Karpas-422 (cell line): ENCODE measurements at regions not wholly inside any gene's neighbourhood (a gene's known extent, or its start where the extent isn't known, plus 50 kb on each side); places are given as distances from the start of the nearest gene placed in this dataset.

Experiments used
- DNase-seq: peaks from one replicate; pipeline ENCODE4 v3.0.0-alpha.2; 2015
- H2AFZ ChIP-seq: fragments of 200-600 bp; sonication (generic); 2 replicates; pipeline ENCODE4 v1.6.1; 2014; ENCODE audit warnings: antibody characterized with exemption, low read length, mixed read lengths
- H3K27ac ChIP-seq: fragments of 200-600 bp; sonication (generic); 2 replicates; pipeline ENCODE4 v1.5.1; 2014; ENCODE audit warnings: mild to moderate bottlenecking, low read length, moderate library complexity
- H3K27me3 ChIP-seq: fragments of 200-600 bp; sonication (generic); 2 replicates; pipeline ENCODE4 v1.6.1; 2014; ENCODE audit warnings: low read length, mixed read lengths
- H3K36me3 ChIP-seq: fragments of 200-600 bp; sonication (generic); 2 replicates; pipeline ENCODE4 v1.6.1; 2014; ENCODE audit warnings: low read length, mixed read lengths; ENCODE audit not compliant: insufficient read depth
- H3K4me1 ChIP-seq: fragments of 200-600 bp; sonication (generic); 2 replicates; pipeline ENCODE4 v1.6.1; 2014; ENCODE audit warnings: mild to moderate bottlenecking, low read length, mixed read lengths
- H3K4me2 ChIP-seq: fragments of 200-600 bp; sonication (generic); 2 replicates; pipeline ENCODE4 v1.6.1; 2014; ENCODE audit warnings: low read length, low read depth, mild to moderate bottlenecking; ENCODE audit not compliant: poor library complexity, severe bottlenecking
- H3K4me3 ChIP-seq: fragments of 200-600 bp; sonication (generic); 2 replicates; pipeline ENCODE4 v1.5.1; 2014; ENCODE audit warnings: mild to moderate bottlenecking, antibody characterized with exemption, low read length, mixed read lengths
- H3K79me2 ChIP-seq: fragments of 200-600 bp; sonication (generic); 2 replicates; pipeline ENCODE4 v1.6.1; 2014; ENCODE audit warnings: mild to moderate bottlenecking, low read length, mixed read lengths
- H3K9ac ChIP-seq: fragments of 200-600 bp; sonication (generic); 2 replicates; pipeline ENCODE4 v1.6.0; 2014; ENCODE audit warnings: low read length
- H3K9me2 ChIP-seq: fragments of 200-600 bp; sonication (generic), shearing (Covaris generic); replicated peaks from 2 replicates; pipeline ENCODE4 v1.6.0; 2014; ENCODE audit warnings: mild to moderate bottlenecking, low read length, moderate library complexity; ENCODE audit not compliant: insufficient read depth
- H3K9me3 ChIP-seq: fragments of 300-700, 200-600 bp; sonication (generic); 2 replicates; pipeline ENCODE4 v1.6.1; 2014; ENCODE audit warnings: low read length, mixed read lengths
- H4K20me1 ChIP-seq: fragments of 200-600 bp; sonication (generic); 2 replicates; pipeline ENCODE4 v1.6.1; 2014; ENCODE audit warnings: mild to moderate bottlenecking, antibody characterized with exemption, low read length, low read depth; ENCODE audit not compliant: insufficient read depth

DNA sequence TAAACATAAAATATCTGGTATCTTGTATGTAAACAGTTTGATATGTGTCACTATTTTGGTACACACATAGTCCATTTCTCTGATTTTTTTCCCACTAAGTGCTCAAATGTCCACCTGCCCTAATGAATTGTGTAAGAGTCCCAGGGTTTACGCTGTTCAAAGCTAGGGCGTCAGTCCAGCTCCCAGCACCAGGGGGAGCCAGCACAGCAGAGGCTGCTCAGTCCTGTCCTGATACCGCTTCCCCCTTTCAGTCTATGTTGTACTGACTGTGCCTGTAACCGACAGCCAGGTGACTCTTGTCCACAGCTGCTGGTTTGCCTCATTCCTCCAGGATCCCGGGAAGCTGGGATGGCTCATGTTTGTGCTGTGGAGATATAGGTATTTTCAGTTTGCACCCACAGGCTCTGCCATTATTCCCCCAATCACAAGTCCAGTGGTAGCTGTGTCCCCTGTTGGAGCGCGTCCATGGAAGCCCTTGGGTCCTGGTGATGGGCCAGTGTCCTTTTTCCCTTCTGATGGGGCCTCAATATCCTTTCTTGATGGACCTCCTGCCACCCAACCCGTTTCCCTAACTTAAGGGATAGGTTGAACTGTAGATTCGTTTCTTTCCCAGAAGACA is 242.0 kb downstream of the NEDD1 start:
- no peaks in the 10 kb centered on the region for H3K4me1 ChIP-seq
- H3K27ac ChIP-seq = no peak overlapping the region
- no peaks in the 10 kb centered on the region for H3K27me3 ChIP-seq
- DNase-seq = peak; percentile 91
- H3K4me3 ChIP-seq = no peak overlapping the region
- no peaks in the 10 kb centered on the region for H3K36me3 ChIP-seq
- no peak overlapping the region for H3K4me2 ChIP-seq
- no peak overlapping the region for H3K9ac ChIP-seq
- H3K9me3 ChIP-seq = no peaks in the 10 kb centered on the region
- H2AFZ ChIP-seq = no peak overlapping the region
- H3K79me2 ChIP-seq = no peaks in the 10 kb centered on the region
- H3K9me2 ChIP-seq = no peaks in the 10 kb centered on the region
- no peaks in the 10 kb centered on the region for H4K20me1 ChIP-seq

DNA sequence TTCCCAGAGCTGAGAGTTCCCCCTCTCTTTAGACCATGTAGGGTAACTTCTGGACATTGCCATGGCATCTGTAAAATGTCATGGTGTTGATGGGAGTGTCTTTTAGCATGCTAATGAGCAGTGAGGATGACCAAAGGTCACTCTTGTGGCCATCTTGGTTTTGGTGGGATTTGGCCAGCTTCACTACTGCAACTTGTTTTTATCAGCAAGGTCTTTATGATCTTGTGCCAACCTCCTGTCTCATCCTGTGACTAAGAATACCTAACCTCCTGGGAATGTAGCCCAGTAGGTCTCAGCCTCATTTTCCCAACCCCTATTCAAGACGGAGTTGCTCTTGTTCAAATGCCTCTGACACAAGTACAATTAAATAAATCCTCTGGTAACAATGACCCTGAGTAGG is 244.4 kb downstream of the NEDD1 start:
- Histone ChIP-seq H2AFZ (no peak overlapping the region), H3K27me3 (no peaks in the 10 kb centered on the region), H3K4me2 (no peak overlapping the region), H3K79me2 (no peaks in the 10 kb centered on the region), H3K36me3 (no peaks in the 10 kb centered on the region), H4K20me1 (no peaks in the 10 kb centered on the region), H3K9ac (no peak overlapping the region), H3K27ac (no peak overlapping the region), H3K4me1 (no peaks in the 10 kb centered on the region), H3K9me3 (no peaks in the 10 kb centered on the region), H3K9me2 (no peaks in the 10 kb centered on the region), H3K4me3 (no peak overlapping the region)
- no peak for DNase-seq

DNA sequence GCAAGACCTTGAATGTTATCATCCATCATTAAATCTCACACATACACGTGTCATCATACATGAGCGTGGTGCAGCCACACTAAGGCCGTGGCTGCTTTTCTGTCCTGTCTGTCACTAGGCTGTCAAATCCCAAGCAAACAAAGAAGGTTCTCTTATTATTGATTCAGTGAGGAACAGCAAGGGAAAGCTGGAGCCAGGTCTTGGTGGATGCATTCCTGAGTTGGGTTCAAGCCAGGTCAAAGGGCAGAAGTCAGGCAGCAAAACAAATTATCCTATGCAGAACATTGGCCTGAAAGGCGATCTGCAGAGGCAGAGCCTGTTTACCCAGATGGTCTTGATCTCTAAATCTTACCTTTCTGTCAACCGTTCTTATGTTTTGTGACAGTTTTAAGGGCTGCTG is 252.3 kb downstream of the NEDD1 start:
- no peaks in the 10 kb centered on the region for H3K79me2 ChIP-seq
- no peak overlapping the region for H3K9ac ChIP-seq
- no peak for DNase-seq
- no peaks in the 10 kb centered on the region for H3K4me1 ChIP-seq
- no peak overlapping the region for H3K27ac ChIP-seq
- no peak overlapping the region for H3K4me3 ChIP-seq
- H3K27me3 ChIP-seq = no peaks in the 10 kb centered on the region
- H3K9me2 ChIP-seq = no peaks in the 10 kb centered on the region
- H2AFZ ChIP-seq = no peak overlapping the region
- no peaks in the 10 kb centered on the region for H3K9me3 ChIP-seq
- no peaks in the 10 kb centered on the region for H3K36me3 ChIP-seq
- H3K4me2 ChIP-seq = no peak overlapping the region
- H4K20me1 ChIP-seq = no peaks in the 10 kb centered on the region

GRCh38 chr12:97160277-97160676 is 253.2 kb downstream of the NEDD1 start:
- Histone ChIP-seq H3K4me3 (no peak overlapping the region), H3K27me3 (no peaks in the 10 kb centered on the region), H3K4me1 (no peaks in the 10 kb centered on the region), H3K4me2 (no peak overlapping the region), H4K20me1 (no peaks in the 10 kb centered on the region), H3K36me3 (no peaks in the 10 kb centered on the region), H3K79me2 (no peaks in the 10 kb centered on the region), H2AFZ (no peak overlapping the region), H3K27ac (no peak overlapping the region), H3K9me3 (no peaks in the 10 kb centered on the region), H3K9me2 (no peaks in the 10 kb centered on the region), H3K9ac (no peak overlapping the region)
- DNase-seq = no peak

GRCh38 chr12:97162173-97162572 is 255.1 kb downstream of the NEDD1 start:
- DNase-seq = no peak
- Histone ChIP-seq H4K20me1 (no peaks in the 10 kb centered on the region), H3K79me2 (no peaks in the 10 kb centered on the region), H3K9me2 (no peaks in the 10 kb centered on the region), H2AFZ (no peak overlapping the region), H3K9me3 (no peaks in the 10 kb centered on the region), H3K4me3 (no peak overlapping the region), H3K27ac (no peak overlapping the region), H3K4me2 (no peak overlapping the region), H3K27me3 (no peaks in the 10 kb centered on the region), H3K9ac (no peak overlapping the region), H3K4me1 (no peaks in the 10 kb centered on the region), H3K36me3 (no peaks in the 10 kb centered on the region)

GRCh38 chr12:97164936-97165335 is 257.9 kb downstream of the NEDD1 start:
- DNase-seq = no peak

DNA sequence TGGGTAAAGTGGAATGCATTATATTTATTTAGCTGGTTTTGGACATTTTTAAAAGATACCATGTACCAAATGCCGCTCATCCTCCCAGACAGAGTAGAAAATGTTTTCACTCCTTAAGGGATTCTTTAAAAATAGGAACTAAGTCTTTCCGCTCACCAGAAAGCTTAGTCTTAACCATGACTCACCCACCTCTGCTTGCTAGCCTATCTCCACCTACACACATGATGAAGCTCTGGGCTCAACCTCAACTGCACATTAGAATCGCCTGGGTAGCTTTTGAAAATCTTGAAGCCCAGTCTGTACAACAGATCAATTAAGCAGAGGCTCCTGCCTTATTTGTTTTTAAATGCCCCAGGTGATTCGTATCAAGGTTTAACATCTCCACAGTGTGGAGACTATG is 260.5 kb downstream of the NEDD1 start:
- DNase-seq = no peak
- H3K4me2 ChIP-seq = no peak overlapping the region
- H3K9me3 ChIP-seq = no peaks in the 10 kb centered on the region
- no peaks in the 10 kb centered on the region for H3K9me2 ChIP-seq
- no peak overlapping the region for H3K27ac ChIP-seq
- H2AFZ ChIP-seq = no peak overlapping the region
- no peak overlapping the region for H3K9ac ChIP-seq
- no peaks in the 10 kb centered on the region for H3K4me1 ChIP-seq
- no peaks in the 10 kb centered on the region for H3K36me3 ChIP-seq
- H4K20me1 ChIP-seq = no peaks in the 10 kb centered on the region
- no peaks in the 10 kb centered on the region; the same call in 1 of the 2 replicates for H3K27me3 ChIP-seq
- H3K79me2 ChIP-seq = no peaks in the 10 kb centered on the region
- H3K4me3 ChIP-seq = no peak overlapping the region

More at GRCh38 chr12:97164936-97165335, 257.9 kb downstream of the NEDD1 start:
- H3K27me3 ChIP-seq = no peaks in the 10 kb centered on the region; the same call in 1 of the 2 replicates
- no peak overlapping the region for H2AFZ ChIP-seq
- H3K9me3 ChIP-seq = no peaks in the 10 kb centered on the region
- no peak overlapping the region for H3K4me3 ChIP-seq
- H4K20me1 ChIP-seq = no peaks in the 10 kb centered on the region
- H3K4me1 ChIP-seq = no peaks in the 10 kb centered on the region
- no peaks in the 10 kb centered on the region for H3K36me3 ChIP-seq
- H3K27ac ChIP-seq = no peak overlapping the region
- no peaks in the 10 kb centered on the region for H3K9me2 ChIP-seq
- no peak overlapping the region for H3K4me2 ChIP-seq
- no peaks in the 10 kb centered on the region for H3K79me2 ChIP-seq
- H3K9ac ChIP-seq = no peak overlapping the region

DNA sequence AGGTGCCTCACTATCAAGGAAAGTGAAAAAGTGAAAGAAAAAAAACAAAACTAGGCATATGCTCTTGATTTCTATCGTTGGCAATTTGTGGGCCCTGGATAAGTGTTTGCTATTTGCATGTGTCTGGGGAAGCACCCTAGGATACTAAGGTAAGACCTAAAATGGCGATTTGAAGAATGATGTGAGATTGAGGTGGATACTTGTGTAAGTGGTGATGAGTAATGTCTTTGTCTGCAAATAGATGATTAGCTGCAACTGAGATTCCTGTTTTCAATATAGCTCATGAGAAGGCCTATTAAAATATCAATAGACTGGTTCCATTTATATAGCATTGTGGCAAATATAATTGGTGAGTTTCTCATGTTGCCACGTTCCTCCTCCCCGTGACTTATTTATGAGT is 261.7 kb downstream of the NEDD1 start:
- Histone ChIP-seq H3K4me3 (no peak overlapping the region), H3K79me2 (no peaks in the 10 kb centered on the region), H3K36me3 (no peaks in the 10 kb centered on the region), H3K27ac (no peak overlapping the region), H3K27me3 (no peaks in the 10 kb centered on the region; the same call in 1 of the 2 replicates), H3K4me2 (no peak overlapping the region), H4K20me1 (no peaks in the 10 kb centered on the region), H3K9me2 (no peaks in the 10 kb centered on the region), H3K9me3 (no peaks in the 10 kb centered on the region), H3K9ac (no peak overlapping the region), H2AFZ (no peak overlapping the region), H3K4me1 (no peaks in the 10 kb centered on the region)
- DNase-seq = no peak
